SK-N-MC (cell line): ENCODE measurements at regions not wholly inside any gene's neighbourhood (a gene's known extent, or its start where the extent isn't known, plus 50 kb on each side); places are given as distances from the start of the nearest gene placed in this dataset.

Experiments
- EZH2 ChIP-seq: fragments of 200-600 bp; sonication (generic); IDR thresholded peaks from one replicate; pipeline ENCODE4 v1.6.1; 2017; ENCODE audit warnings: antibody characterized with exemption
- FOXP2 ChIP-seq: optimal IDR thresholded peaks from 2 replicates; pipeline ENCODE3; 2011; ENCODE audit warnings: mild to moderate bottlenecking, moderate library complexity; ENCODE audit not compliant: insufficient read depth; ENCODE audit errors: extremely low read length, control extremely low read depth
- POLR2AphosphoS5 ChIP-seq: IDR thresholded peaks from 2 replicates; pipeline ENCODE4 v1.6.1; 2012; ENCODE audit warnings: mild to moderate bottlenecking, low read depth, low read length, borderline replicate concordance

- TF ChIP-seq EZH2 (no peak), POLR2AphosphoS5 (no peak), FOXP2 (no peak)
Observed at GRCh38 chr22:27273436-27273835, 528.1 kb downstream of the MN1 start.
